ENCODE measurements at regions not wholly inside any gene's neighbourhood (a gene's known extent, or its start where the extent isn't known, plus 50 kb on each side); places are given as distances from the start of the nearest gene placed in this dataset.
A peak's percentile ranks its signal among the peaks of the same experiment; 100 is the strongest.

GRCh38 chrX:65610481-65610880, 57.0 kb upstream of the MSN start:
- H3K23ac ChIP-seq (ENCODE audit: low read length in 2 of 2), result no peak overlapping the region
- no peak overlapping the region for H4K91ac ChIP-seq (ENCODE audit: low read length)
- no peaks in the 10 kb centered on the region for H3K4me1 ChIP-seq (ENCODE audit: control insufficient read depth, insufficient read depth, low read depth, low read length)
- no peak overlapping the region for H3K18ac ChIP-seq (ENCODE audit: low read depth in 1 of 2, low read length in 2 of 2)
- H3K4ac ChIP-seq (ENCODE audit: low read depth in 1 of 2, low read length in 2 of 2), result no peak overlapping the region
- no peak overlapping the region for H2BK15ac ChIP-seq (ENCODE audit: low read depth, poor library complexity, severe bottlenecking)
- H2AK5ac ChIP-seq (ENCODE audit: low read length, severe bottlenecking), result no peak overlapping the region
- H3K4me2 ChIP-seq (ENCODE audit: low read length, poor library complexity, severe bottlenecking), result no peak overlapping the region
- H2BK5ac ChIP-seq (ENCODE audit: low read depth, low read length, poor library complexity, severe bottlenecking), result no peak overlapping the region
- H3K36me3 ChIP-seq (ENCODE audit: control insufficient read depth in 1 of 2, insufficient read depth in 2 of 2, low read depth in 1 of 2, low read length in 2 of 2), result no peaks in the 10 kb centered on the region
- H2AFZ ChIP-seq (ENCODE audit: low read depth, low read length), result no peak overlapping the region
- H3K9ac ChIP-seq (ENCODE audit: low read length), result no peak overlapping the region
- H3K27ac ChIP-seq (ENCODE audit: low read length, poor library complexity, severe bottlenecking), result no peak overlapping the region
- no peak for DNase-seq
- peaks cover 0 to 9% of the 10 kb centered on the region in 2 experiments for H3K27me3 ChIP-seq (ENCODE audit: control insufficient read depth in 1 of 2, insufficient read depth in 1 of 2, low read length in 2 of 2)
- H2BK12ac ChIP-seq (ENCODE audit: low read length in 2 of 2), result no peak overlapping the region
- no peaks in the 10 kb centered on the region for H3K79me1 ChIP-seq (replicated peaks; ENCODE audit: low read length, poor library complexity, severe bottlenecking)
- H3K9me3 ChIP-seq (ENCODE audit: control insufficient read depth, low read length), result no peaks in the 10 kb centered on the region
- no peak overlapping the region for H2BK120ac ChIP-seq (ENCODE audit: low read depth, low read length)
- no peak overlapping the region for H4K8ac ChIP-seq (ENCODE audit: low read length)
- H3K4me3 ChIP-seq (ENCODE audit: insufficient read depth in 1 of 2, low read depth in 1 of 2, low read length in 2 of 2), result no peak overlapping the region
- no peak overlapping the region for H3K14ac ChIP-seq (ENCODE audit: low read length in 2 of 2)

GRCh38 chrX:65610040-65610439, 57.4 kb upstream of the MSN start:
- Histone ChIP-seq H3K79me1 (replicated peaks; ENCODE audit: low read length, poor library complexity, severe bottlenecking) (no peaks in the 10 kb centered on the region), H4K8ac (ENCODE audit: low read length) (no peak overlapping the region), H3K4me1 (ENCODE audit: control insufficient read depth, insufficient read depth, low read depth, low read length) (no peaks in the 10 kb centered on the region), H3K9ac (ENCODE audit: low read length) (no peak overlapping the region), H3K14ac (ENCODE audit: low read length in 2 of 2) (no peak overlapping the region), H3K27ac (ENCODE audit: low read length, poor library complexity, severe bottlenecking) (no peak overlapping the region), H3K9me3 (ENCODE audit: control insufficient read depth, low read length) (no peaks in the 10 kb centered on the region), H4K91ac (ENCODE audit: low read length) (no peak overlapping the region), H3K23ac (ENCODE audit: low read length in 2 of 2) (no peak overlapping the region), H3K27me3 (ENCODE audit: control insufficient read depth in 1 of 2, insufficient read depth in 1 of 2, low read length in 2 of 2) (peaks cover 0 to 14% of the 10 kb centered on the region in 2 experiments), H3K4ac (ENCODE audit: low read depth in 1 of 2, low read length in 2 of 2) (no peak overlapping the region), H3K36me3 (ENCODE audit: control insufficient read depth in 1 of 2, insufficient read depth in 2 of 2, low read depth in 1 of 2, low read length in 2 of 2) (no peaks in the 10 kb centered on the region), H2BK15ac (ENCODE audit: low read depth, poor library complexity, severe bottlenecking) (no peak overlapping the region), H2BK5ac (ENCODE audit: low read depth, low read length, poor library complexity, severe bottlenecking) (no peak overlapping the region), H3K18ac (ENCODE audit: low read depth in 1 of 2, low read length in 2 of 2) (no peak overlapping the region), H3K4me2 (ENCODE audit: low read length, poor library complexity, severe bottlenecking) (no peak overlapping the region), H2AK5ac (ENCODE audit: low read length, severe bottlenecking) (no peak overlapping the region), H2BK12ac (ENCODE audit: low read length in 2 of 2) (no peak overlapping the region), H3K4me3 (ENCODE audit: insufficient read depth in 1 of 2, low read depth in 1 of 2, low read length in 2 of 2) (no peak overlapping the region), H2BK120ac (ENCODE audit: low read depth, low read length) (no peak overlapping the region), H2AFZ (ENCODE audit: low read depth, low read length) (no peak overlapping the region)
- WGBS, result 36% methylated on average over 3 of the region's 3 CpGs
- DNase-seq, result peak; percentile 64

GRCh38 chrX:65609237-65609636, 58.2 kb upstream of the MSN start:
- H3K4ac ChIP-seq (ENCODE audit: low read depth in 1 of 2, low read length in 2 of 2), result no peak overlapping the region
- H3K27ac ChIP-seq (ENCODE audit: low read length, poor library complexity, severe bottlenecking), result no peak overlapping the region
- peaks cover 0 to 14% of the 10 kb centered on the region in 2 experiments for H3K27me3 ChIP-seq (ENCODE audit: control insufficient read depth in 1 of 2, insufficient read depth in 1 of 2, low read length in 2 of 2)
- no peak for DNase-seq
- no peaks in the 10 kb centered on the region for H3K9me3 ChIP-seq (ENCODE audit: control insufficient read depth, low read length)
- no peak overlapping the region for H2AFZ ChIP-seq (ENCODE audit: low read depth, low read length)
- H3K18ac ChIP-seq (ENCODE audit: low read depth in 1 of 2, low read length in 2 of 2), result peak overlapping the region in 1 of 2 experiments; percentile 12
- no peak overlapping the region for H3K23ac ChIP-seq (ENCODE audit: low read length in 2 of 2)
- H3K4me1 ChIP-seq (ENCODE audit: control insufficient read depth, insufficient read depth, low read depth, low read length), result no peaks in the 10 kb centered on the region
- peak overlapping the region; percentile 7 for H2BK15ac ChIP-seq (ENCODE audit: low read depth, poor library complexity, severe bottlenecking)
- peak overlapping the region in 1 of 2 experiments; percentile 15 for H2BK12ac ChIP-seq (ENCODE audit: low read length in 2 of 2)
- H3K79me1 ChIP-seq (replicated peaks; ENCODE audit: low read length, poor library complexity, severe bottlenecking), result no peaks in the 10 kb centered on the region
- H2BK5ac ChIP-seq (ENCODE audit: low read depth, low read length, poor library complexity, severe bottlenecking), result no peak overlapping the region
- no peak overlapping the region for H3K9ac ChIP-seq (ENCODE audit: low read length)
- H3K4me3 ChIP-seq (ENCODE audit: insufficient read depth in 1 of 2, low read depth in 1 of 2, low read length in 2 of 2), result no peak overlapping the region
- no peaks in the 10 kb centered on the region for H3K36me3 ChIP-seq (ENCODE audit: control insufficient read depth in 1 of 2, insufficient read depth in 2 of 2, low read depth in 1 of 2, low read length in 2 of 2)
- H4K91ac ChIP-seq (ENCODE audit: low read length), result no peak overlapping the region
- no peak overlapping the region for H3K4me2 ChIP-seq (ENCODE audit: low read length, poor library complexity, severe bottlenecking)
- no peak overlapping the region for H2BK120ac ChIP-seq (ENCODE audit: low read depth, low read length)
- no peak overlapping the region for H2AK5ac ChIP-seq (ENCODE audit: low read length, severe bottlenecking)
- no peak overlapping the region for H3K14ac ChIP-seq (ENCODE audit: low read length in 2 of 2)
- 79% methylated on average over 3 of the region's 4 CpGs for WGBS
- no peak overlapping the region for H4K8ac ChIP-seq (ENCODE audit: low read length)

GRCh38 chrX:65608026-65608425, 59.4 kb upstream of the MSN start:
- Histone ChIP-seq H3K4me2 (ENCODE audit: low read length, poor library complexity, severe bottlenecking) (no peak overlapping the region), H3K14ac (ENCODE audit: low read length in 2 of 2) (no peak overlapping the region), H3K23ac (ENCODE audit: low read length in 2 of 2) (no peak overlapping the region), H2BK15ac (ENCODE audit: low read depth, poor library complexity, severe bottlenecking) (no peak overlapping the region), H2AFZ (ENCODE audit: low read depth, low read length) (peak overlapping the region; percentile 14), H2AK5ac (ENCODE audit: low read length, severe bottlenecking) (no peak overlapping the region), H3K27me3 (ENCODE audit: control insufficient read depth in 1 of 2, insufficient read depth in 1 of 2, low read length in 2 of 2) (peaks cover 0 to 17% of the 10 kb centered on the region in 2 experiments), H4K91ac (ENCODE audit: low read length) (no peak overlapping the region), H4K8ac (ENCODE audit: low read length) (no peak overlapping the region), H3K36me3 (ENCODE audit: control insufficient read depth in 1 of 2, insufficient read depth in 2 of 2, low read depth in 1 of 2, low read length in 2 of 2) (no peaks in the 10 kb centered on the region), H2BK12ac (ENCODE audit: low read length in 2 of 2) (peak overlapping the region in 1 of 2 experiments; percentile 25), H3K9ac (ENCODE audit: low read length) (no peak overlapping the region), H2BK5ac (ENCODE audit: low read depth, low read length, poor library complexity, severe bottlenecking) (no peak overlapping the region), H3K4me3 (ENCODE audit: insufficient read depth in 1 of 2, low read depth in 1 of 2, low read length in 2 of 2) (no peak overlapping the region), H3K27ac (ENCODE audit: low read length, poor library complexity, severe bottlenecking) (no peak overlapping the region), H3K18ac (ENCODE audit: low read depth in 1 of 2, low read length in 2 of 2) (peak overlapping the region in 1 of 2 experiments; percentile 57), H3K79me1 (replicated peaks; ENCODE audit: low read length, poor library complexity, severe bottlenecking) (no peaks in the 10 kb centered on the region), H2BK120ac (ENCODE audit: low read depth, low read length) (no peak overlapping the region), H3K4ac (ENCODE audit: low read depth in 1 of 2, low read length in 2 of 2) (no peak overlapping the region), H3K4me1 (ENCODE audit: control insufficient read depth, insufficient read depth, low read depth, low read length) (no peaks in the 10 kb centered on the region), H3K9me3 (ENCODE audit: control insufficient read depth, low read length) (no peaks in the 10 kb centered on the region)
- DNase-seq, result no peak
- WGBS, result 85% methylated on average over 3 of the region's 3 CpGs
